Natural killer cell (primary cell): ENCODE measurements at regions not wholly inside any gene's neighbourhood (a gene's known extent, or its start where the extent isn't known, plus 50 kb on each side); places are given as distances from the start of the nearest gene placed in this dataset.

ENCODE experiments used
- ATAC-seq, 3 donors: fragments of 150-1000 bp in 2 of 3; fragments of 200-7000 bp in 1 of 3; cut with Tn5 transposase; 1 replicate in 1 of 3; 2 replicates in 2 of 3; pipeline ENCODE4 v1.10.0; 2021; ENCODE audit warnings: mild to moderate bottlenecking in 2 of 3, moderate library complexity in 2 of 3
- DNase-seq, 2 donors: peaks; one replicate each; pipeline versions ENCODE4 v3.0.0 to v3.0.0-alpha.2; 2013 to 2021; ENCODE audit warnings: mixed read lengths in 1 of 2
- H3K27ac ChIP-seq: one replicate; pipeline ENCODE4 v1.5.1; 2013; ENCODE audit warnings: mild to moderate bottlenecking, low read length
- H3K27me3 ChIP-seq: one replicate; pipeline ENCODE4 v1.6.1; 2013; ENCODE audit warnings: low read length; ENCODE audit not compliant: control insufficient read depth, insufficient read depth
- H3K36me3 ChIP-seq: one replicate; pipeline ENCODE4 v1.6.1; 2013; ENCODE audit warnings: low read length; ENCODE audit not compliant: control insufficient read depth, insufficient read depth
- H3K4me1 ChIP-seq: one replicate; pipeline ENCODE4 v1.6.1; 2013; ENCODE audit warnings: low read length; ENCODE audit not compliant: control insufficient read depth, insufficient read depth
- H3K4me3 ChIP-seq: one replicate; pipeline ENCODE4 v1.5.1; 2013; ENCODE audit warnings: low read length
- H3K9me3 ChIP-seq: one replicate; pipeline ENCODE4 v1.6.1; 2013; ENCODE audit warnings: low read length; ENCODE audit not compliant: control insufficient read depth, insufficient read depth
- H3K27ac Mint-ChIP-seq, 2 donors: one replicate each; pipeline ENCODE4 v1.8.0; 2022; ENCODE audit warnings: mild to moderate bottlenecking in 2 of 2, mixed read lengths in 2 of 2, moderate library complexity in 1 of 2
- H3K27me3 Mint-ChIP-seq, 2 donors: one replicate each; pipeline ENCODE4 v1.8.0; 2022; ENCODE audit warnings: low read depth in 2 of 2, mixed read lengths in 2 of 2
- H3K36me3 Mint-ChIP-seq: one replicate; pipeline ENCODE4 v1.8.0; 2022; ENCODE audit warnings: mixed read lengths
- H3K4me1 Mint-ChIP-seq, 2 donors: one replicate each; pipeline ENCODE4 v1.8.0; 2022; ENCODE audit warnings: mixed read lengths in 2 of 2
- H3K4me3 Mint-ChIP-seq: one replicate; pipeline ENCODE4 v1.8.0; 2022; ENCODE audit warnings: mild to moderate bottlenecking, moderate library complexity, mixed read lengths
- H3K9me3 Mint-ChIP-seq, 2 donors: one replicate each; pipeline ENCODE4 v1.8.0; 2022; ENCODE audit warnings: mixed read lengths in 2 of 2
- CTCF ChIP-seq: fragments of 200-600 bp; IDR thresholded peaks from one replicate; pipeline ENCODE4 v1.8.0; 2022; ENCODE audit warnings: antibody characterized with exemption
- WGBS: methylation state at CpG from one replicate; pipeline ENCODE4 v1.1.7; 2013; ENCODE audit warnings: missing lambda C conversion rate; ENCODE audit not compliant: insufficient coverage; 5-methylcytosine and 5-hydroxymethylcytosine counted together
- intact Hi-C: fragments of 100-400 bp; cut with micrococcal nuclease; formaldehyde crosslinking; loops from one replicate; pipeline ENCODE4 v1.14.2; 2022

GRCh38 chr1:185603158-185603557 lies 131.0 kb upstream of the HMCN1 start:
- H3K4me1 ChIP-seq, result no peaks in the 10 kb centered on the region
- Mint-ChIP-seq H3K4me3 (no peak overlapping the region), H3K9me3 (no peaks in the 10 kb centered on the region), H3K27me3 (peaks cover 0 to 2% of the 10 kb centered on the region in 2 donors), H3K27ac (no peak overlapping the region), H3K36me3 (no peaks in the 10 kb centered on the region), H3K4me1 (no peaks in the 10 kb centered on the region)
- no peaks in the 10 kb centered on the region for H3K27me3 ChIP-seq
- H3K27ac ChIP-seq, result no peak overlapping the region
- TF ChIP-seq CTCF, result no peak
- ATAC-seq (no peak), DNase-seq (no peak)
- no peaks in the 10 kb centered on the region for H3K36me3 ChIP-seq
- H3K4me3 ChIP-seq, result no peak overlapping the region
- H3K9me3 ChIP-seq, result no peaks in the 10 kb centered on the region
- intact Hi-C loops, result no loop called here
- 80% methylated on average over 4 of the region's 4 CpGs for WGBS

DNA sequence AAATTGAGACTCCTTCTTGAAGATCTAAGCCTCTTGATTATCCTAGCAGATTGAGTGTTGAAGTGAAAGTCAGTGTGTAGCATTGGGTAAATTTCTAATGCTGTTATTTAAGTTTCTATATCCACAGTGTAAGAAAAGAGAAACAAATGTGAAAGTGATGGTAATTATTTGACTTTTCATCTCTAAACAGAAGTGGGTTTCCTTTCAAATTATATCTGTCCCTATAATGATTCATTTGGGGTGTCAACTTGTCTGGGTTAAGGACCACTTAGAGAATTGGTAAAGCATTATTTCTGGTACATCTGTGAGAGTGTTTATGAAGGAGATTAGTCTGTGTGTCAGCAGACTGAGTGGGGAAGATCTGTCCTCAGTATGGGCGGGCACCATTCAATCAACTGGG lies 133.0 kb upstream of the HMCN1 start:
- H3K36me3 Mint-ChIP-seq, result no peaks in the 10 kb centered on the region

DNA sequence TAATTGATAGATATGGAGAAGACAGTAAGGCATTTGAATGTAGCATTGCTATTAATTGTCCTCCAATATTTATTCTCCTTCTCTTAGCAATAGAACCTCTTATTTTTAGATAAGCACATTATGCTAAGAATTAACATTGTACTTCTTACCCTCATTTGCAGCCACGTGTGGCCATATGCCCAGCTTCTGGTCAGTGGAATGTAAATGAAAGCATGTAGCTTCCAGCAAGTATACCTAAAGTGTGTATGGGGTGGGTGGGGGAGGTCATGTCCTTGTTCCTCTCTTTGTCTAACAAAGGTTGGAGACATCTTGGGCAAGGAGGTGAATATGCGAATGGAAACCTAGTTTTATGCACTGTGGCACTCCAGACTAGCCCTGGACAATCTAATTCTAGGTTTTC lies 133.6 kb upstream of the HMCN1 start:
- 83% methylated on average over 1 of the region's 2 CpGs for WGBS
- H3K4me3 ChIP-seq, result no peak overlapping the region
- no peaks in the 10 kb centered on the region for H3K27me3 Mint-ChIP-seq
- no peaks in the 10 kb centered on the region for H3K27me3 ChIP-seq
- peaks cover 5 to 7% of the 10 kb centered on the region in 2 donors for H3K4me1 Mint-ChIP-seq
- H3K4me1 ChIP-seq, result peaks cover 5% of the 10 kb centered on the region
- no peaks in the 10 kb centered on the region for H3K36me3 Mint-ChIP-seq
- DNase-seq (no peak), ATAC-seq (no peak)
- H3K27ac Mint-ChIP-seq, result no peak overlapping the region
- no peak overlapping the region for H3K4me3 Mint-ChIP-seq
- no peaks in the 10 kb centered on the region for H3K36me3 ChIP-seq
- H3K27ac ChIP-seq, result no peak overlapping the region
- H3K9me3 ChIP-seq, result no peaks in the 10 kb centered on the region
- no peaks in the 10 kb centered on the region for H3K9me3 Mint-ChIP-seq
- intact Hi-C loops, result no loop called here
- no peak for TF ChIP-seq CTCF

More for the DNA sequence above, 133.0 kb upstream of the HMCN1 start:
- H3K27me3 Mint-ChIP-seq, result no peaks in the 10 kb centered on the region
- intact Hi-C loops, result no loop called here
- H3K27ac Mint-ChIP-seq, result no peak overlapping the region
- peaks cover 0 to 1% of the 10 kb centered on the region in 2 donors for H3K4me1 Mint-ChIP-seq
- WGBS, result 93% methylated on average over 1 of the region's 1 CpG
- Histone ChIP-seq H3K27me3 (no peaks in the 10 kb centered on the region), H3K4me1 (no peaks in the 10 kb centered on the region), H3K9me3 (no peaks in the 10 kb centered on the region), H3K4me3 (no peak overlapping the region), H3K27ac (no peak overlapping the region), H3K36me3 (no peaks in the 10 kb centered on the region)
- DNase-seq (no peak), ATAC-seq (no peak)
- H3K9me3 Mint-ChIP-seq, result no peaks in the 10 kb centered on the region
- no peak overlapping the region for H3K4me3 Mint-ChIP-seq
- TF ChIP-seq CTCF, result no peak

GRCh38 chr1:185598332-185598731 lies 135.9 kb upstream of the HMCN1 start:
- Histone ChIP-seq H3K27me3 (no peaks in the 10 kb centered on the region), H3K27ac (no peak overlapping the region), H3K4me3 (no peak overlapping the region), H3K36me3 (no peaks in the 10 kb centered on the region), H3K9me3 (no peaks in the 10 kb centered on the region), H3K4me1 (peaks cover 8% of the 10 kb centered on the region)
- no peak for TF ChIP-seq CTCF
- Mint-ChIP-seq H3K4me1 (peaks cover 11 to 13% of the 10 kb centered on the region in 2 donors), H3K27me3 (no peaks in the 10 kb centered on the region), H3K4me3 (no peak overlapping the region), H3K36me3 (no peaks in the 10 kb centered on the region), H3K9me3 (no peaks in the 10 kb centered on the region), H3K27ac (no peak overlapping the region)
- DNase-seq (no peak), ATAC-seq (no peak)
- intact Hi-C loops, result no loop called here
- WGBS, result 77% methylated on average over 1 of the region's 1 CpG
